ENCODE measurements at regions not wholly inside any gene's neighbourhood (a gene's known extent, or its start where the extent isn't known, plus 50 kb on each side); places are given as distances from the start of the nearest gene placed in this dataset.
"Not testable (repeated sequence)": the region's sequence is repeated elsewhere in the genome, so short reads cannot be mapped to it uniquely, and the experiment has no call there.

DNA sequence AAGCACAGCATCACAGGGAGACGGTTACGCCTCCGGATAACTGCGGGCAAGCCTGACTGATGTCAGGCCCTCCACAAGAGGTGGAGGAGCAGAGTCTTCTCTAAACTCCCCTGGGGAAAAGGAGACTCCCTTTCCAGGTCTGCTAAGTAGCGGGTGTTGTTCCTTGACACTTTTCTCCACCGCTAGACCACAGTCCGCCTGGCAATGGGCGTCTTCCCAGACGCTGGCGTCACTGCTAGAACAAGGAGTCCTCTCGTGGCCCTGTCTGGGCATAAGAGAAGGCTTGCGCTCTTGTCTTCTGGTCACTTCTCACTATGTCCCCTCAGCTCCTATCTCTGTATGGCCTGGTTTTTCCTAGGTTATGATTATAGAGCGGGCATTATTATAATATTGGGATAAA, 808.5 kb upstream of the GRIA3 start:
- not testable (repeated sequence) for H4K91ac ChIP-seq (ENCODE audit: low read depth, low read length, poor library complexity); H3K4me3 ChIP-seq (ENCODE audit: low read length in 2 of 2); H3K27me3 ChIP-seq (ENCODE audit: control insufficient read depth in 3 of 3, insufficient read depth in 3 of 3, low read depth in 1 of 3, low read length in 3 of 3); H3K18ac ChIP-seq (ENCODE audit: low read length); H3K36me3 ChIP-seq (replicated peaks in 1 of 2; ENCODE audit: control insufficient read depth in 2 of 2, insufficient read depth in 2 of 2, low read length in 2 of 2); DNase-seq (ENCODE audit: low spot score); H3K27ac ChIP-seq (replicated peaks; ENCODE audit: low read length); H2BK12ac ChIP-seq (ENCODE audit: low read length); H3K79me1 ChIP-seq (ENCODE audit: low read depth, low read length); H2BK15ac ChIP-seq (ENCODE audit: low read length); H3K9me3 ChIP-seq (replicated peaks in 1 of 2; ENCODE audit: control insufficient read depth in 2 of 2, insufficient read depth in 1 of 2, low read depth in 1 of 2, low read length in 2 of 2); H3K14ac ChIP-seq (ENCODE audit: low read length); H3K4me2 ChIP-seq (ENCODE audit: insufficient read depth, low read length, poor library complexity, severe bottlenecking); H2BK5ac ChIP-seq (ENCODE audit: low read length); H4K8ac ChIP-seq (ENCODE audit: low read depth, low read length); H2BK120ac ChIP-seq (ENCODE audit: low read depth, low read length); H3K4me1 ChIP-seq (ENCODE audit: control insufficient read depth in 2 of 2, insufficient read depth in 1 of 2, low read depth in 1 of 2, low read length in 2 of 2); H3K9ac ChIP-seq (ENCODE audit: low read depth, low read length, poor library complexity); H3K4ac ChIP-seq (ENCODE audit: low read length); H3K23ac ChIP-seq (ENCODE audit: low read depth, low read length, poor library complexity); H2AFZ ChIP-seq (ENCODE audit: low read length); H2AK5ac ChIP-seq (ENCODE audit: low read depth, low read length)
- no CpG with 5 or more reads among the region's 13 CpGs for WGBS, 2 donors (ENCODE audit: extremely low coverage in 2 of 2, insufficient read length in 2 of 2, insufficient replicate concordance in 1 of 2)

DNA sequence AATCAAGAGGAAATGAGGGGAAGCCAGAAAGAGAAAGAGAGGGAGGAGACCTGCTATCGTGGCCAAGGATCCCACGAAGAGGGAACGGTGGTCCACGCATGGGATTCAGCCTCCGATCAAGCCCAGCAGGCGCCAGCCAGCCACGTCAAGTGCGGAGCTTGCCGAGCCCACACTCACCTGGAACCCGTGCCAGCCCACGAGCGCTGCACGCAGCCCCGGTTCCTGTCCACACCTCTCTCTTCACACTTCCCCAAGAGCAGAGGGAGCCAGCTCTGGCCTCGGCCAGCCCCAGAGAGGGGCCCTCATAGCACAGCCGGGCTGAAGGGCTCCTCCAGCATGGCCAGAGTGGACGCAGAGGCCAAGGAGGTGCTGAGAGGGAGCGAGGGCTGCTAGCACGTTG, 795.1 kb upstream of the GRIA3 start:
- H4K91ac ChIP-seq (ENCODE audit: low read depth, low read length, poor library complexity): no peak overlapping the region
- no peaks in the 10 kb centered on the region for H3K9me3 ChIP-seq (replicated peaks in 1 of 2; ENCODE audit: control insufficient read depth in 2 of 2, insufficient read depth in 1 of 2, low read depth in 1 of 2, low read length in 2 of 2)
- H3K18ac ChIP-seq (ENCODE audit: low read length): no peak overlapping the region
- no CpG with 5 or more reads among the region's 19 CpGs for WGBS, 2 donors (ENCODE audit: extremely low coverage in 2 of 2, insufficient read length in 2 of 2, insufficient replicate concordance in 1 of 2)
- H2BK15ac ChIP-seq (ENCODE audit: low read length): no peak overlapping the region
- peaks cover 0 to 2% of the 10 kb centered on the region in 2 donors for H3K4me1 ChIP-seq (ENCODE audit: control insufficient read depth in 2 of 2, insufficient read depth in 1 of 2, low read depth in 1 of 2, low read length in 2 of 2)
- H2BK5ac ChIP-seq (ENCODE audit: low read length): no peak overlapping the region
- DNase-seq (ENCODE audit: low spot score): no peak
- no peak overlapping the region for H3K4me2 ChIP-seq (ENCODE audit: insufficient read depth, low read length, poor library complexity, severe bottlenecking)
- H3K4me3 ChIP-seq (ENCODE audit: low read length in 2 of 2): no peak overlapping the region
- H3K36me3 ChIP-seq (replicated peaks in 1 of 2; ENCODE audit: control insufficient read depth in 2 of 2, insufficient read depth in 2 of 2, low read length in 2 of 2): no peaks in the 10 kb centered on the region
- no peak overlapping the region for H3K23ac ChIP-seq (ENCODE audit: low read depth, low read length, poor library complexity)
- no peak overlapping the region for H4K8ac ChIP-seq (ENCODE audit: low read depth, low read length)
- H3K4ac ChIP-seq (ENCODE audit: low read length): no peak overlapping the region
- H3K27me3 ChIP-seq (ENCODE audit: control insufficient read depth in 3 of 3, insufficient read depth in 3 of 3, low read depth in 1 of 3, low read length in 3 of 3): no peaks in the 10 kb centered on the region
- H2AK5ac ChIP-seq (ENCODE audit: low read depth, low read length): no peak overlapping the region
- no peak overlapping the region for H3K27ac ChIP-seq (replicated peaks; ENCODE audit: low read length)
- H2BK12ac ChIP-seq (ENCODE audit: low read length): no peak overlapping the region
- peak overlapping the region; percentile 11 for H2AFZ ChIP-seq (ENCODE audit: low read length)
- H3K9ac ChIP-seq (ENCODE audit: low read depth, low read length, poor library complexity): no peak overlapping the region
- no peak overlapping the region for H2BK120ac ChIP-seq (ENCODE audit: low read depth, low read length)
- H3K14ac ChIP-seq (ENCODE audit: low read length): no peak overlapping the region
- H3K79me1 ChIP-seq (ENCODE audit: low read depth, low read length): no peaks in the 10 kb centered on the region

- DNase-seq (ENCODE audit: low spot score): no peak
- Histone ChIP-seq H2BK12ac (ENCODE audit: low read length) (no peak overlapping the region), H3K9ac (ENCODE audit: low read depth, low read length, poor library complexity) (no peak overlapping the region), H3K18ac (ENCODE audit: low read length) (no peak overlapping the region), H2AFZ (ENCODE audit: low read length) (no peak overlapping the region), H3K14ac (ENCODE audit: low read length) (no peak overlapping the region), H3K27ac (replicated peaks; ENCODE audit: low read length) (no peak overlapping the region), H3K4me3 (ENCODE audit: low read length in 2 of 2) (no peak overlapping the region), H2BK5ac (ENCODE audit: low read length) (no peak overlapping the region), H3K27me3 (ENCODE audit: control insufficient read depth in 3 of 3, insufficient read depth in 3 of 3, low read depth in 1 of 3, low read length in 3 of 3) (no peaks in the 10 kb centered on the region), H2BK15ac (ENCODE audit: low read length) (no peak overlapping the region), H3K23ac (ENCODE audit: low read depth, low read length, poor library complexity) (no peak overlapping the region), H4K8ac (ENCODE audit: low read depth, low read length) (no peak overlapping the region), H2BK120ac (ENCODE audit: low read depth, low read length) (no peak overlapping the region), H4K91ac (ENCODE audit: low read depth, low read length, poor library complexity) (no peak overlapping the region), H3K4me2 (ENCODE audit: insufficient read depth, low read length, poor library complexity, severe bottlenecking) (no peak overlapping the region), H3K36me3 (replicated peaks in 1 of 2; ENCODE audit: control insufficient read depth in 2 of 2, insufficient read depth in 2 of 2, low read length in 2 of 2) (no peaks in the 10 kb centered on the region), H3K4me1 (ENCODE audit: control insufficient read depth in 2 of 2, insufficient read depth in 1 of 2, low read depth in 1 of 2, low read length in 2 of 2) (no peaks in the 10 kb centered on the region), H3K79me1 (ENCODE audit: low read depth, low read length) (no peaks in the 10 kb centered on the region), H2AK5ac (ENCODE audit: low read depth, low read length) (no peak overlapping the region), H3K4ac (ENCODE audit: low read length) (no peak overlapping the region), H3K9me3 (replicated peaks in 1 of 2; ENCODE audit: control insufficient read depth in 2 of 2, insufficient read depth in 1 of 2, low read depth in 1 of 2, low read length in 2 of 2) (no peaks in the 10 kb centered on the region)
- WGBS, 2 donors (ENCODE audit: extremely low coverage in 2 of 2, insufficient read length in 2 of 2, insufficient replicate concordance in 1 of 2): no CpG with 5 or more reads among the region's 7 CpGs
Measured at GRCh38 chrX:122418758-122419157, 765.3 kb upstream of the GRIA3 start.

DNA sequence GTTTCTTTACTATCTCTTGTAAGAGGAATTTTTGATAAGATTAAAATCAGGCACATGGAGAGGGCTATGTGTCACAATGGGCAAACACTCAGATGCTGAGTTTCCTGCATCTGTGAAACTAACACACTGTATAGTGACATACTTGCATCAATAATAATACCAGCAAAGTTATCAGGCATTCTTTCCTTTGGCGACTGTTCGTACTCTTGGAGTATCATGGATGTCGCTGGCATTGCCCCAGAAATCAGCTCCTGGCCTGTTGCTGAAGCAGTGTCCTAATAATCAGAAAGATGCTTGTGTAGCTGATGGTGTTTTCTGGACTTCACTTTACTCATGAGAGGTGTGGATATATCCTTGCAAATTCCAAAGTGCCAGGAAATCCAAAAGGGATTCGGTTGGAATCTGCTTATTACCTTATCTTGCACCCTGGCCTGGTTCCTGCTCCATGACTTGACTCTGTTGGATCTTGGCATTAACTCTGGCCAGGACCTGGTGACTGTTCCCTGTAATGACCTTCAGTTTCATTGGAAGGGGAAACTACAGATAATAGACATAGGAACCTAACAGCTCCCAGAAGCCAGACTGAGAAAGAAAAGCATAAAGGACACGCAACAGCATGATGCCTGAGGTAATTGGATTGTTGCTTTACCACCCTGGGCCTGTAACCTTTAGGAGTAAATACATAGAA, 762.5 kb upstream of the GRIA3 start:
- Histone ChIP-seq H3K36me3 (replicated peaks in 1 of 2; ENCODE audit: control insufficient read depth in 2 of 2, insufficient read depth in 2 of 2, low read length in 2 of 2) (no peaks in the 10 kb centered on the region), H2AFZ (ENCODE audit: low read length) (no peak overlapping the region), H3K4me2 (ENCODE audit: insufficient read depth, low read length, poor library complexity, severe bottlenecking) (no peak overlapping the region), H3K9ac (ENCODE audit: low read depth, low read length, poor library complexity) (no peak overlapping the region), H2BK15ac (ENCODE audit: low read length) (no peak overlapping the region), H2BK5ac (ENCODE audit: low read length) (no peak overlapping the region), H2AK5ac (ENCODE audit: low read depth, low read length) (no peak overlapping the region), H3K27ac (replicated peaks; ENCODE audit: low read length) (no peak overlapping the region), H3K23ac (ENCODE audit: low read depth, low read length, poor library complexity) (no peak overlapping the region), H3K14ac (ENCODE audit: low read length) (no peak overlapping the region), H3K18ac (ENCODE audit: low read length) (no peak overlapping the region), H3K9me3 (replicated peaks in 1 of 2; ENCODE audit: control insufficient read depth in 2 of 2, insufficient read depth in 1 of 2, low read depth in 1 of 2, low read length in 2 of 2) (no peaks in the 10 kb centered on the region), H2BK120ac (ENCODE audit: low read depth, low read length) (no peak overlapping the region), H3K4ac (ENCODE audit: low read length) (no peak overlapping the region), H4K8ac (ENCODE audit: low read depth, low read length) (no peak overlapping the region), H2BK12ac (ENCODE audit: low read length) (no peak overlapping the region), H3K4me1 (ENCODE audit: control insufficient read depth in 2 of 2, insufficient read depth in 1 of 2, low read depth in 1 of 2, low read length in 2 of 2) (no peaks in the 10 kb centered on the region), H3K27me3 (ENCODE audit: control insufficient read depth in 3 of 3, insufficient read depth in 3 of 3, low read depth in 1 of 3, low read length in 3 of 3) (no peaks in the 10 kb centered on the region), H3K79me1 (ENCODE audit: low read depth, low read length) (no peaks in the 10 kb centered on the region), H4K91ac (ENCODE audit: low read depth, low read length, poor library complexity) (no peak overlapping the region), H3K4me3 (ENCODE audit: low read length in 2 of 2) (no peak overlapping the region)
- no CpG with 5 or more reads among the region's 5 CpGs for WGBS, 2 donors (ENCODE audit: extremely low coverage in 2 of 2, insufficient read length in 2 of 2, insufficient replicate concordance in 1 of 2)
- no peak for DNase-seq (ENCODE audit: low spot score)
